NCI-H146 (cell line): ENCODE measurements at regions not wholly inside any gene's neighbourhood (a gene's known extent, or its start where the extent isn't known, plus 50 kb on each side); places are given as distances from the start of the nearest gene placed in this dataset.
A peak's percentile ranks its signal among the peaks of the same experiment; 100 is the strongest.

ENCODE experiments used
- DNase-seq: peaks from one replicate; lab custom pipeline; 2025; lab: John Stamatoyannopoulos, UW

- DNase-seq, result no peak
Observed at GRCh38 chr5:12354686-12355085, 450.4 kb upstream of the CTNND2 start.

DNA sequence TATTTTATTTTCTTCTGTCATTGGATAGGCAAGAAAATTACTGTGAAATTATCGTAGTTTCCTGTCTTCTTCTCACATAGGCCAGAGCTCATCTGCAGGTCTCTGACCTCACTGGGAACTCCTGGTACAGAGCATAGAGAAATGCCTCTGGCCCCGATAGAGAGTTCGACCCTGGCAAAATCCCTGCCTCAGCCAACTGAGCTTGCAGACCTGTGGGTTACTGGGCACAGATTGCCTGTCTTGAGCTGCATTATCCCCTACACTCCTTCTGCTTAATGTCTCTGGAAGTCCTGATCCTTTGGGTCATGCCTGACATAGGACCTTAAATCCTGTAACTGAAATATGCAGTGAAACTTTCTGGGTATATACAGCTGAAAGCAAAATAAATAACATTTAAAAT is 439.3 kb upstream of the CTNND2 start:
- DNase-seq, result no peak

- DNase-seq, result no peak
Observed at GRCh38 chr5:12335938-12336337, 431.7 kb upstream of the CTNND2 start.

- DNase-seq, result no peak
Observed at GRCh38 chr5:12332480-12332879, 428.2 kb upstream of the CTNND2 start.

GRCh38 chr5:12330993-12331588 is 426.8 kb upstream of the CTNND2 start:
- DNase-seq, result no peak

- DNase-seq, result no peak
Observed at GRCh38 chr5:12330381-12330780, 426.1 kb upstream of the CTNND2 start.

GRCh38 chr5:12323637-12324229 is 419.5 kb upstream of the CTNND2 start:
- DNase-seq, result peak; percentile 63

GRCh38 chr5:12322042-12322441 is 417.8 kb upstream of the CTNND2 start:
- DNase-seq, result no peak

- no peak for DNase-seq
Observed at GRCh38 chr5:12320331-12320730, 416.1 kb upstream of the CTNND2 start.

DNA sequence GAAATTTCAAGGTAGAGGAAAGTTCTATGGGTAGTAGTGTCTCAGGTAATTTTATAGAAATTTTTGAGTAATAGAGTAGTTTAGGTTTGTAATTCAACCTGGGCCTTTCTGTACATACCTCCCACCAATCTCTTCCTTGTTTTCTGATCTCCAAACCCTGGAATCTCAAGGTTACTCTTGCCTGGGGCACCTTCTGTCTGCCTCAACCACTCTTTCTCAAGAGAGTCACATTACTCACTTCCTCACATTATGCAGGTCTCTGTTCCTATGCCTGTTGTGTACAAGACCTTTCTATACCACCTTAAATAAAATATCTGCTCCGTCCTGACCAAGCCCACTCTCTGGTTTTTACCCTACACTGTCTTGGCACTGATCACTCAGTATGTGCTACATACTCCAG is 412.6 kb upstream of the CTNND2 start:
- DNase-seq, result no peak

GRCh38 chr5:12315461-12315860 is 411.2 kb upstream of the CTNND2 start:
- no peak for DNase-seq

GRCh38 chr5:12313602-12314001 is 409.4 kb upstream of the CTNND2 start:
- no peak for DNase-seq

DNA sequence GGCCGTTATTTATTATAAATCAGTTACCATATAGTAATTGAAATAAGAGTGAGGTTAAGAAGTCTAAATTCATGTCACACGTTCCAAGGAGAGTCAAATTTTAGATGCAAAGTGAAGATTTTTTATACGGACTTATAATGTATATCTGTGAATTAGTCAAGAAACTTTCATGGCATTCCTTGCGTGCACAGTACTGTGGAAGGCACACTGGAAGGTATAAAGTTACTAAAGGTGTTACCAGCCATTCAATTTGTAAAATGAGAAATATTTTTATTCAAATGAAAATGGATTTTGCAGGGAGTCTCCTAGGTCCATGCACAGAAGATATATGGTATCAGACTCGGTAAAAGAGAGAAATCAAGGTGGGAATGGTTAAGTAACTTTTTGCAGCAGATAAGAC is 408.1 kb upstream of the CTNND2 start:
- DNase-seq, result no peak

DNA sequence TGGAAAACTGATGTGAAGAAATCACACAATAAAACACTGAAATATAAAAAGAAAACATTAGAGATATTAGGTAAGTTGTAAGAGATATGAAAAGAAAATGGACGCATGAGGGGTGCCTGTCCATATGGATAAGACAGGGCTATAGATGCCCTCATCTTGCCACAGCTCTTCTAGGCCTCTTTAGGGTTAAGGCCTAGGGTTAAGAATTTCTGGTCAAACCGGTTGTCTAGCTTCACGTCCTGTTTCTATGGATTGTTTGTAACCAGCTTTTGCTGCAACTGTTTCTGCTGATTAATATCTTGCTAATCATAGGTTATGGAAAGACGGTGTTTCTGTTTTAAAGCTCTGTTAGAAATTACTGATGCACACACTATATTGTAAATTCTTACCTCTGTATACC is 389.9 kb upstream of the CTNND2 start:
- no peak for DNase-seq

DNA sequence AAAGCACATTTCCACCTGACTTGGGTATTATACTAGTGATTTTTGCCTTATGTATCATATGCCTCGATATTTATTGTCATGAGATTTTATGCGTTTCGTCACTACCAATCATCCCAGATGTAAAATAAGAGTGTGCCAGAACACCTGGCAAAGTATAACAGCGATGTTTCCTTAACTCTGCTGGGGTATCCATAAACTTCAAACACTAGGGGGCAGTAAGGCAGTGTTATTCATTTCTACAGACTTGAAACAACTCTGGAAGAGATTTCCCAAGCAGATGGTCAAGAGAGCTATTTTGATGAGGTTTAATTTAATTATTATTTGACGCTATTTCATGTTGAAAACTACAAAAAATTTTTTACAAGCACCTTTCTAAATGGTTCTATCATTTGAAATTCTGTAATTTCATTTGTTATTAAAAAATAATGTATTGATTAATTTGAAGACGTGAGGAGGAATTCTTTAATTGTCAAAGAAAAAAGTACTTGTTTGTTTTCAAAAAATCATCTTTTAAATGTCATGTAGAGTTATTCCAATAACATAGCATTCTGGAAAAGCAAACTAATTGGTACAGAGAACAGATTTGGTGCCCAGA is 388.5 kb upstream of the CTNND2 start:
- peak; percentile 20 for DNase-seq

- no peak for DNase-seq
Observed at GRCh38 chr5:12284604-12285003, 380.4 kb upstream of the CTNND2 start.

DNA sequence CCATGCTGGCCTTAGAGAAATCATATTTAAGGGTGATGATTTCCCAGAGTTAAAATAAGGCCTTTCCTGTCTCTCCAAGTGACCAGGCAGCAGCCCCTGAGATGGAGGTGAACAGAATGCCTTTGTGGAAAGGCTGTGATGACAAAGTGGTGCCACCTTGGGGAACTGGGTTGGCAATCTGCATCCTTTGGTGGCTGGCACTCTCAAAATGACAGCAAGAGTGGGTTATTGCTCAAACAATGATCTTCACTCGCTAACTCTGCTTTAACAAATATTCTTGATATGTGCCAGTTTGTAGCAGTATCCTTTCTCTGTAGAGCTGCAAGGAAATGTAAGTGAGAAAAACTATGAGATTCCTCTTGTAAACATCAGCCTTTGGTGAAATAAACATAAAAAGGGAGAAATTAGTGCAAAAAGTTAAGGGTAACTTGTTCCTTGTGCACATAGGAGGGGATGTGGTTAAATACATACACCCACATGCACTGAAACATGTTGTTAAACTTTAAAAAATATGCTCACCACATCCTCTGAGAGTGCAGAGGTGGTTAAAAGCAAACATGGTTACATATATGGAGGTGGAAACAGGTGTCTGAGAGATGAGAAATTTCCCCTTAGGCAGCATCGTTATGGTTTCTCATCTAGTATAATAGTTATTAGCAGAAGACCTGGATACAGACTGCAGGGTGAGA is 373.4 kb upstream of the CTNND2 start:
- no peak for DNase-seq

- DNase-seq, result no peak
Observed at GRCh38 chr5:12274236-12274635, 370.0 kb upstream of the CTNND2 start.

- no peak for DNase-seq
Observed at GRCh38 chr5:12272389-12272788, 368.1 kb upstream of the CTNND2 start.

GRCh38 chr5:12270914-12271313 is 366.7 kb upstream of the CTNND2 start:
- no peak for DNase-seq

DNA sequence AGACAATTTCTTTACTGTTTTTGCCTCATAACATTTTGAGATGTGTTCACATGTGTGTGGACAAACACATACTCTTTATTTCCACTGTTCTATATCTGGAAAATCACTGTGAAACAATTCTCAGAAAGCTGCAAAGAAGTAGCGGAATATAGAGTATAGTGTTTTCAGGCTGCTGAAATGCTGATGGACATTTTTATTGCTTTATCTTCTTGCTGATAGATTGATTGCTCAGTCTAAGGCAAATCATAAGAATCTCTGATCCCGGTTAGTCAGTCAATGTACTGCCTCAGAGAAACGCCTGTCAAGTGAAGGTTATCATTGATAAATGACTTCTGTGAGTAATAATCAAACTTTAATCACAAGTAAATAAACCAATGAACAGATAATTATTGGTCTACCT is 364.9 kb upstream of the CTNND2 start:
- DNase-seq, result no peak

GRCh38 chr5:12258549-12258948 is 354.3 kb upstream of the CTNND2 start:
- DNase-seq, result no peak

GRCh38 chr5:12250454-12250853 is 346.2 kb upstream of the CTNND2 start:
- DNase-seq, result no peak
